ENCODE measurements at regions not wholly inside any gene's neighbourhood (a gene's known extent, or its start where the extent isn't known, plus 50 kb on each side); places are given as distances from the start of the nearest gene placed in this dataset.

DNA sequence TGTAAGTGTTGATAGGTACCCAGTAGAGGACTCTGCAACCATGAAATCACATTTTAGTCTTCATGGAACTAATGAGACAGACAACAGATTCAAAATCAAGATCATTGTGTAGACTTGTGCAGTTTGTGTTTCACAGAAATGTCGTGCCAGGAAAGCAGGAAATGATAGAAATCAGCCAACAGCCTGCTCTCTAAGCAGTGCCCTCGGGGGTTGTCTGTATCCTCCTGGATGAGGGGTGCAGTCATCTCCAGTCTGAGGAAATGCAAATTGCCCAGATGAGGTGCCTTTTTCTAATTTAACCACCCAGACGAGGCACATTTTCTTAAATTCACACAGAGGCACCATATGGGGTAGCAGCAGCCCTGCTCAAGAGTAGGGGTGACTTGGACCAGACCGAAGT is 663.1 kb downstream of the XIRP2 start:
- no peaks in the 10 kb centered on the region for H3K36me3 ChIP-seq (ENCODE audit: insufficient read depth, low read length)
- no peak overlapping the region for H3K9ac ChIP-seq (ENCODE audit: low read length)
- no peaks in the 10 kb centered on the region for H3K79me2 ChIP-seq (ENCODE audit: low read length)
- H2AFZ ChIP-seq (ENCODE audit: low read length): no peak overlapping the region
- no peak overlapping the region for H3K27ac ChIP-seq (ENCODE audit: low read length)
- no peaks in the 10 kb centered on the region for H4K20me1 ChIP-seq (ENCODE audit: insufficient read depth, low read depth, low read length)
- no peaks in the 10 kb centered on the region for H3K27me3 ChIP-seq (ENCODE audit: low read length)
- no peak overlapping the region for H3K4me2 ChIP-seq (ENCODE audit: low read depth, low read length, poor library complexity, severe bottlenecking)
- no peaks in the 10 kb centered on the region for H3K4me1 ChIP-seq (ENCODE audit: low read length)
- no peak overlapping the region for H3K4me3 ChIP-seq (ENCODE audit: low read length)
- H3K9me3 ChIP-seq (ENCODE audit: low read length): no peaks in the 10 kb centered on the region
- no peaks in the 10 kb centered on the region for H3K9me2 ChIP-seq (replicated peaks; ENCODE audit: insufficient read depth, low read length)
- DNase-seq: no peak

DNA sequence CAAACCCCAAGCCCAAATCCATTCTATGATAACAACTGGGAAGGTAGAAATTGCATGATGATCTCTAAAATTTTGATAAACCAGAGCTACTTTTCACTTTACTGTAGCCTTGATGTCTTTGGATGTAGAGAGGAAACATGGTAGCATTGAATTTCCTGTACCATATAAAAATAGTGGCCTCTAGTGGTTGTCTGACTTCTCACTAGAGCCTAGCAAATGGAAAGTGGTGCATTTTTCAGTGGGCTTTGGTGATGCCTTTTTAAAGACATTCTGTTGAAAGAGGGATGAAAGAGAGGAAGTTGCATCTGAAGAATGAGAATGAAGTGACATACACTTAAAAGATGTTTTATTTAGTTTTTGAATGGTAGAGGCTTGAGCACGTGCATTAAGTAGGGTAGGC is 662.2 kb downstream of the XIRP2 start:
- H3K9me2 ChIP-seq (replicated peaks; ENCODE audit: insufficient read depth, low read length): no peaks in the 10 kb centered on the region
- no peak overlapping the region for H3K4me2 ChIP-seq (ENCODE audit: low read depth, low read length, poor library complexity, severe bottlenecking)
- no peaks in the 10 kb centered on the region for H3K36me3 ChIP-seq (ENCODE audit: insufficient read depth, low read length)
- DNase-seq: peak; percentile 63
- H3K79me2 ChIP-seq (ENCODE audit: low read length): no peaks in the 10 kb centered on the region
- no peaks in the 10 kb centered on the region for H3K4me1 ChIP-seq (ENCODE audit: low read length)
- no peaks in the 10 kb centered on the region for H4K20me1 ChIP-seq (ENCODE audit: insufficient read depth, low read depth, low read length)
- no peaks in the 10 kb centered on the region for H3K27me3 ChIP-seq (ENCODE audit: low read length)
- no peak overlapping the region for H3K4me3 ChIP-seq (ENCODE audit: low read length)
- no peak overlapping the region for H3K9ac ChIP-seq (ENCODE audit: low read length)
- no peaks in the 10 kb centered on the region for H3K9me3 ChIP-seq (ENCODE audit: low read length)
- H3K27ac ChIP-seq (ENCODE audit: low read length): no peak overlapping the region
- no peak overlapping the region for H2AFZ ChIP-seq (ENCODE audit: low read length)

DNA sequence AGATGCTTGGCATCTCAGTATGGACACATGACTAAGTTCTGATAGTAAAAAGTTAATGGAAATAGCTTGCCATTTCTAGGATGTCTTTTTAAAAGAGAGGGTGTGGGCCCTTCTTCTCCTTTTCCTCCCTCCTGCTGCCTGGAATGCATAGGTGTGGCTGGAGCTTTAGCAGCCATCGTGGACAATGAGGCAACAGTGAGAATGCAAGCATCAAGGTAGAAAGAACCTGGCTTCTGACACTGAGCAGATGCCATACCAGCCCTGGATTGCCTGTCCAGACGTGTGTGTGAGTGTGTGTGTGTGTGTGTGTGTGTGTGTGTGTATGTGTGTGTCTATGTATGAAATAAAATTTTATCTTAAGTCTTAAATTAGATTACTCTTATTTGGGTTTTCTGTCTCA is 660.1 kb downstream of the XIRP2 start:
- Histone ChIP-seq H3K4me3 (ENCODE audit: low read length) (no peak overlapping the region), H3K4me1 (ENCODE audit: low read length) (no peaks in the 10 kb centered on the region), H2AFZ (ENCODE audit: low read length) (no peak overlapping the region), H3K9me2 (replicated peaks; ENCODE audit: insufficient read depth, low read length) (no peaks in the 10 kb centered on the region), H3K4me2 (ENCODE audit: low read depth, low read length, poor library complexity, severe bottlenecking) (no peak overlapping the region), H3K36me3 (ENCODE audit: insufficient read depth, low read length) (no peaks in the 10 kb centered on the region), H3K27ac (ENCODE audit: low read length) (no peak overlapping the region), H3K27me3 (ENCODE audit: low read length) (no peaks in the 10 kb centered on the region), H3K9ac (ENCODE audit: low read length) (no peak overlapping the region), H3K9me3 (ENCODE audit: low read length) (no peaks in the 10 kb centered on the region), H4K20me1 (ENCODE audit: insufficient read depth, low read depth, low read length) (no peaks in the 10 kb centered on the region), H3K79me2 (ENCODE audit: low read length) (no peaks in the 10 kb centered on the region)
- DNase-seq: no peak

DNA sequence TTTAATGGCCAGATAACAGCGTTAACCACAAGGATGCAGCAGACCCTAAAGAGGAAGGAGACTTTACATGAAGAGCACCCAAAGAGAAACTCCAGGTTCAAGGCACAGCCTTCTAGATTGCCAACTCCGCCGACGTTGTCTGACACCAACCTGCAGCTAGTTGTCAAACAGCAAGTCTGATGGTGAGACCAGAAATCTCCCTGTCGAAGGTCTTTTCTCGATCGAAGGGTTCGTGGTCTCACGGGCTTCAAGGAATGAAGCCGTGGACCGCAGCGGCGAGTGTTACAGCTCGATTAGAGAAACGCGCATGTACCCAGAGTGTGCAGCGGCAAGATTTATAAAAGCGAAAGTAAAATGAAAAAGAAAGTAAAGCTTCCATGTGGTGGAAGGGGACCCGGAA is 656.3 kb downstream of the XIRP2 start:
- Histone ChIP-seq H3K27me3 (ENCODE audit: low read length) (no peaks in the 10 kb centered on the region), H4K20me1 (ENCODE audit: insufficient read depth, low read depth, low read length) (no peaks in the 10 kb centered on the region), H3K9ac (ENCODE audit: low read length) (no peak overlapping the region), H3K36me3 (ENCODE audit: insufficient read depth, low read length) (no peaks in the 10 kb centered on the region), H2AFZ (ENCODE audit: low read length) (no peak overlapping the region), H3K79me2 (ENCODE audit: low read length) (no peaks in the 10 kb centered on the region), H3K4me2 (ENCODE audit: low read depth, low read length, poor library complexity, severe bottlenecking) (no peak overlapping the region), H3K4me1 (ENCODE audit: low read length) (no peaks in the 10 kb centered on the region), H3K9me3 (ENCODE audit: low read length) (no peaks in the 10 kb centered on the region), H3K9me2 (replicated peaks; ENCODE audit: insufficient read depth, low read length) (no peaks in the 10 kb centered on the region), H3K27ac (ENCODE audit: low read length) (no peak overlapping the region), H3K4me3 (ENCODE audit: low read length) (no peak overlapping the region)
- no peak for DNase-seq

DNA sequence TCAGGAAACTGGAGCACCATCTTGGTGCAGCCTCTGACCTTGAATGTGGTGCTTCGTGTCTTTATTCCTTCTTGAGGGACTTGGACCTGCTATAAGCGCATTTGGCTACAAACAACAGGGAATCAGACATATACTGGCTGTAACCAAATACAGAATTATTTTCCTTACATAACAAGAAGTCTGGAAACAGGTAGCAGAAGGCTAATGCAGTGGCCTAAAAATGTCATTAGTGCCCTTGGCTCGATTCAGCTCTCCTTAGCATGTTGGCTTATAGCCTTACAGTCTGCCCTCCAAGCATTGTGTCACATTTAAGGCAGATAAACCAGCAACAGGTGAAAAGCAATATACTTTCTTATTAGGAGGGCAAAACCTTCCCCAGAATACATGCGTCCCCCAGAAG is 655.4 kb downstream of the XIRP2 start:
- DNase-seq: no peak
- Histone ChIP-seq H3K9me3 (ENCODE audit: low read length) (no peaks in the 10 kb centered on the region), H3K9ac (ENCODE audit: low read length) (no peak overlapping the region), H3K4me3 (ENCODE audit: low read length) (no peak overlapping the region), H3K4me1 (ENCODE audit: low read length) (no peaks in the 10 kb centered on the region), H3K9me2 (replicated peaks; ENCODE audit: insufficient read depth, low read length) (no peaks in the 10 kb centered on the region), H3K27ac (ENCODE audit: low read length) (no peak overlapping the region), H3K27me3 (ENCODE audit: low read length) (no peaks in the 10 kb centered on the region), H3K36me3 (ENCODE audit: insufficient read depth, low read length) (no peaks in the 10 kb centered on the region), H3K4me2 (ENCODE audit: low read depth, low read length, poor library complexity, severe bottlenecking) (no peak overlapping the region), H4K20me1 (ENCODE audit: insufficient read depth, low read depth, low read length) (no peaks in the 10 kb centered on the region), H3K79me2 (ENCODE audit: low read length) (no peaks in the 10 kb centered on the region), H2AFZ (ENCODE audit: low read length) (no peak overlapping the region)

DNA sequence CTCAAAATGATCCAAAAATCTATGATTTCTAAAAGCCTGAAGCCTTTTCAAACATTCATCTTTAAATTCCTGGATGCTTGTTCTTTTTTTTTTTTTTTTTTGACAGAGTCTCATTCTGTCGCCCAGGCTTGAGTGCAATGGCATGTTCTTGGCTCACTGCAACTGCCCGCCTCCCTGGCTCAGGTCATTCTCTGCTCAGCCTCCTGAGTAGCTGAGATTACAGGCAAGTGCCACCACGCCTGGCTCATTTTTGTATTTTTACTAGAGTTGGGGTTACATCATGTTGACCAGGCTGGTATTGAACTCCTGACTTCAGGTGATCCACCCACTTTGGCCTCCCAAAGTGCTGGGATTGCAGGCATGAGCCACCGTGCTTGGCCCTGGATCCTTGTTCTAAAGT is 649.5 kb downstream of the XIRP2 start:
- Histone ChIP-seq H3K4me3 (ENCODE audit: low read length) (no peak overlapping the region), H4K20me1 (ENCODE audit: insufficient read depth, low read depth, low read length) (no peaks in the 10 kb centered on the region), H3K9me3 (ENCODE audit: low read length) (no peaks in the 10 kb centered on the region), H3K4me1 (ENCODE audit: low read length) (no peaks in the 10 kb centered on the region), H3K36me3 (ENCODE audit: insufficient read depth, low read length) (no peaks in the 10 kb centered on the region), H3K9ac (ENCODE audit: low read length) (no peak overlapping the region), H3K79me2 (ENCODE audit: low read length) (no peaks in the 10 kb centered on the region), H3K9me2 (replicated peaks; ENCODE audit: insufficient read depth, low read length) (no peaks in the 10 kb centered on the region), H3K4me2 (ENCODE audit: low read depth, low read length, poor library complexity, severe bottlenecking) (no peak overlapping the region), H3K27me3 (ENCODE audit: low read length) (no peaks in the 10 kb centered on the region), H3K27ac (ENCODE audit: low read length) (no peak overlapping the region), H2AFZ (ENCODE audit: low read length) (no peak overlapping the region)
- no peak for DNase-seq

DNA sequence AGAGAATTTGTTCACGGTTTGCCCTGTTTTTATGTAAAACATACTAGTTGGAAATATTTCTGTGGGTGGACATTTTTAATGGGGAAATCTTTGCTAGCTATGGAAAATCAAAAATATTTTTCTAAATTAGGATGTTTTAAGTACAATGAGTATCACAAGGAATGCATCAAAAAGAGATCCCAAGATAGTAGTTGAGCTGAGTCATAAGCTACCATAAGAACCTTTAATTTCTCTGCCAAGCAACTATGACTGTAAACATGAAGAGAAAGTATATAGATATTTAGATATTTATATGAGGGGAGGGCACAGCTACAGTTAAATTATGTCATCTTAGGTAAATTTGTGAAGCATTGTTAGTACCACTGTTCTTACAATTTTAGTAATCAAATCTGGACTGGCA is 646.2 kb downstream of the XIRP2 start:
- no peaks in the 10 kb centered on the region for H3K27me3 ChIP-seq (ENCODE audit: low read length)
- H3K9me2 ChIP-seq (replicated peaks; ENCODE audit: insufficient read depth, low read length): no peaks in the 10 kb centered on the region
- no peak overlapping the region for H3K4me3 ChIP-seq (ENCODE audit: low read length)
- H3K9me3 ChIP-seq (ENCODE audit: low read length): no peaks in the 10 kb centered on the region
- H3K4me1 ChIP-seq (ENCODE audit: low read length): no peaks in the 10 kb centered on the region
- H3K9ac ChIP-seq (ENCODE audit: low read length): no peak overlapping the region
- no peak overlapping the region for H2AFZ ChIP-seq (ENCODE audit: low read length)
- H3K4me2 ChIP-seq (ENCODE audit: low read depth, low read length, poor library complexity, severe bottlenecking): no peak overlapping the region
- H3K36me3 ChIP-seq (ENCODE audit: insufficient read depth, low read length): no peaks in the 10 kb centered on the region
- no peak for DNase-seq
- H3K27ac ChIP-seq (ENCODE audit: low read length): no peak overlapping the region
- H4K20me1 ChIP-seq (ENCODE audit: insufficient read depth, low read depth, low read length): no peaks in the 10 kb centered on the region
- H3K79me2 ChIP-seq (ENCODE audit: low read length): no peaks in the 10 kb centered on the region

DNA sequence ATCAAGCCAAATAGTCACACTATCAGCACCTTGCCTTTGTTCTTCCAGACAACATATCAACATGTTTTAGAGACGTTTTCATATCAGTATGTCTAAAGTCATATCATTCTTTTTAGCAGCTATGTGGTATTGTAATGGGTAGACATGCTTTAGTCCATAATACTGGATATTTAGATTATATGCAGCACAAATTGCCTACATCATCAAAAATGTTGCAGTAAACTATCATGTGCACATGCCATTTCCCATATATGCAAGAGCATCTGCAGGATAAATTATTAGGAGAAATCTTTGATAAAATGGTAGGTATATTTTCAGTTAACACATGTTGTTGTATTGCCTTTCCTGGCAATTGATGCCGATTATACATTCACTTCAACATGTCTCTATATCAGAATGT is 636.5 kb downstream of the XIRP2 start:
- Histone ChIP-seq H3K36me3 (ENCODE audit: insufficient read depth, low read length) (no peaks in the 10 kb centered on the region), H3K9me3 (ENCODE audit: low read length) (no peaks in the 10 kb centered on the region), H3K4me3 (ENCODE audit: low read length) (no peak overlapping the region), H3K9me2 (replicated peaks; ENCODE audit: insufficient read depth, low read length) (no peaks in the 10 kb centered on the region), H4K20me1 (ENCODE audit: insufficient read depth, low read depth, low read length) (no peaks in the 10 kb centered on the region), H3K4me2 (ENCODE audit: low read depth, low read length, poor library complexity, severe bottlenecking) (no peak overlapping the region), H3K27me3 (ENCODE audit: low read length) (no peaks in the 10 kb centered on the region), H3K9ac (ENCODE audit: low read length) (no peak overlapping the region), H2AFZ (ENCODE audit: low read length) (no peak overlapping the region), H3K4me1 (ENCODE audit: low read length) (no peaks in the 10 kb centered on the region), H3K79me2 (ENCODE audit: low read length) (no peaks in the 10 kb centered on the region), H3K27ac (ENCODE audit: low read length) (no peak overlapping the region)
- no peak for DNase-seq

DNA sequence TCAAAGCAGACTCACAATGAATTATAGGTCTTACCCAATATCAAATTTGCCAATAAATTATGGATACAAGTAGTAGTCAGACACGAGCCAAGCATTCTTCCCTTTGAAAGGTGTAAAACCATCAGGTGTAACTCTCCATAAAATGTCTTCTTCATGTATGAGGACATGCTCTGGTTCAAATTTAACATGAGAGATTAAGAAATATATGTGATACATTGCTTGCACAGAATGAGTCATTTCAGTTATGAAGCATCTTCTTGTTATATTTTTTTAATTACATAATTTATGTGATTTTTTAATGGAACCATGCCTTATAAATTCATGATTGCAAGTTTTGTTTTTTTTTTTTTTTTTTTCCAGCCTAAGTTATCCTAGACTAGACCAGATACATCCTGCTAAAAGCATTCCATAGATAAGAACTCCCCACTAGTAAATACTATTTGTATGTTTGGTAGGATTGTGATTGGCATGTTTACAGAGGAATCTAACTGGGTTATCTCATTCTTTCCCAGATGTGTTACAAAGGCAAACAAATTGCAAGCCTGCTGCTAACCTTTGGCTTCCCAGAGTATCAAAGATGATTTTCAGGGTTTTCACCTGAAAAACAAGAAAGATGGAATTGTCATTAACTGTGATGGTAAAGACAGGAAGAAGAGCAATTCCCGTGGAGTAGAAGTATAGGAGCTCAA is 621.9 kb downstream of the XIRP2 start:
- H3K9me3 ChIP-seq (ENCODE audit: low read length): no peaks in the 10 kb centered on the region
- H3K9me2 ChIP-seq (replicated peaks; ENCODE audit: insufficient read depth, low read length): no peaks in the 10 kb centered on the region
- H2AFZ ChIP-seq (ENCODE audit: low read length): no peak overlapping the region
- no peak overlapping the region for H3K27ac ChIP-seq (ENCODE audit: low read length)
- H3K9ac ChIP-seq (ENCODE audit: low read length): no peak overlapping the region
- no peaks in the 10 kb centered on the region for H3K36me3 ChIP-seq (ENCODE audit: insufficient read depth, low read length)
- no peak for DNase-seq
- no peak overlapping the region for H3K4me3 ChIP-seq (ENCODE audit: low read length)
- H4K20me1 ChIP-seq (ENCODE audit: insufficient read depth, low read depth, low read length): no peaks in the 10 kb centered on the region
- no peaks in the 10 kb centered on the region for H3K4me1 ChIP-seq (ENCODE audit: low read length)
- H3K27me3 ChIP-seq (ENCODE audit: low read length): no peaks in the 10 kb centered on the region
- no peaks in the 10 kb centered on the region for H3K79me2 ChIP-seq (ENCODE audit: low read length)
- no peak overlapping the region for H3K4me2 ChIP-seq (ENCODE audit: low read depth, low read length, poor library complexity, severe bottlenecking)

Data from Karpas-422 (cell line).